DMS 273 treated with DMSO at 0.1 percent for 48 hours (cell line): ENCODE measurements at regions not wholly inside any gene's neighbourhood (a gene's known extent, or its start where the extent isn't known, plus 50 kb on each side); places are given as distances from the start of the nearest gene placed in this dataset.

Experiments used
- DNase-seq: peaks from one replicate; lab custom pipeline; 2025; lab: John Stamatoyannopoulos, UW

DNA sequence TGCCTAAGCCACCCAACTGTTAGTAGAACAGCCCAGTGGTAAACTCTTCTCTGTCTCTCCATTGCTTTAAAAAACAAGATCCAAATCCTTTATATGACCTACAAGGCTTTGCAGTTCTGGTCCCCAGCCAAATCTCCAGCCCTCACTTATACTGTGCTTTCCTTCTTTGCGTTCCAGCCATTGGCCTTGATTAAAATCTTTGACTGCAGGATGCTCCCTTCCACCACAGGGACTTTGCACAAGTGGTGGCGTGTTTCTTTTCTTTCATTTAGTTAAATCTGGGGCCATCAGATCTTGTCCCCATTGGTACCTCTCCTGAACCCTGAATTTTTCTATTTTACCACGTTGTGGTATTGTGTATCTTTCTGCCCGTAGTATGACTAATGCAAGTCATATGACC lies 183.7 kb downstream of the VRK1 start:
- no peak for DNase-seq

DNA sequence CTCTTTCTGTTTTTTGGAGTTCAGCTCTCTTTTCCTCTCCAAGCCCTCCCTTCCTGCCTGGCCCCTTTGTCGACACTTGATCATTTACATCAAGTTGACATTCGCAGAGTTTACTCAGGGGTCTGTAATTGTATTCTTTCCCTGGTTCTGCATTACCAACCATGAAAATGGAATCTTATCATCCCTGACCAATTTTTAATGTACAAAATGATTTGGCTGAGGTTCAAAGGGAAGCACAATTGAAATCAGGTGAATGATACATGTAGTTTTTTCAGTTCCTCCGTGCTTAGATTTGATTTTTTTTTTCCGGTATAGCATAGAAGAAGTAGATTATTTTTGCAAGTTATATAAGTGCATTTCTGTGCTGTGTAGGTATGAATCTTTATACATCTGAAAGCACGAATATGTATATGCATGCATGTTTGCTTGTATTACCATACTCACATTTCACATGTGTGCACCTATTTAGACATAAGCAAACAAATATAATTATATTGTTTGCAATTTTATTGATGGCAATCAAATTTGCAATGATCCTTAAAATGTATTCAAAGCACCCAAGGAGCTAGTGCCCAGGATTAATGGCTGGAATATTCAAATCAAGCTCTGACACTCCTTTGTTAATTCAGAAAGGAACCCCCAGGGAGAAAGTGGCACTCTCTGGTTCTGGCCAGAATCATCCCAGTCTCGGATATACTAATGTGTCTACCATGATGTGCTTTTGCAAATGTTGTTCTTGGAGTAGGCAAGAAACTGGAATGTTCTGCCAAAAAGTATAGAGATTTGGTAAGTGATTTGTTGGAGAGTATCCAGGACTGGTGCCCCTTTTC lies 189.3 kb downstream of the VRK1 start:
- DNase-seq: no peak

DNA sequence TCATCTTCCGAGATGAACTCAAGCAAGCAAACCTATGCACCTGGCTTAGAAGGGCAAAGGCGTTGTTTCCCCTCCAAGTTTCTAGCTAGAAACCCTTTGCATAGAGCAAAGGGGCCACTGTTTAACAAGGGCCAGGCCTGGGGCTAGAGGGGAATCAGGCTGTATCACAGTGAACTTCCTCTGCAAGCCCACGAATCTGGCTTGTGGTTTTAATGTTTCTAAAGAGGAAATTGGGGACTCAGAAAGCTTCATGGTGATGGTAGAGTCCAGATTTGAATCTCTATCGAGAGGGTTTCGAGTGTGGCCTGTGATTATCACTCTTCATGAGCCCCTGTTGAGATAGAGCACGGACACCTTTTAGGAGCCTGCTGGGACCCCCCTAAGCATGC lies 189.9 kb downstream of the VRK1 start:
- no peak for DNase-seq

DNA sequence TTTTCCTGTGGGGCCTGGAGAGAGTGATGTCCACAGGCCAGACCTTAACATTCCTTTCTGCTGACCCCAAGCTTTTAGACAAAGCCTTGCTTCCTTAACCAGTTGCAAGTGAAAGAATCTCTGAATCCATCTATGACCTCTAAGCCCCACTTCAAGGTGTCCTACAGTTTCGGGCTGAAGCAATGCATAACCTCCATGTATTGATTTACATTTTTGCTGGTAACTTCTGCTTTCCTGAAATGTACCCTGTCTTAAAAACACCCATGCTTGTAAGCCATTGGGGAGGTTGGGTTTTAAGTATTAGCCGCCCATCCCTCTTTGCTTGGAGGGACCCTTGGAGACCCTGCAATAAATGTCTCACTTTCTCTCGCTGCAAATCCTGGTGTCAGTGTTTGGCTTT lies 190.6 kb downstream of the VRK1 start:
- DNase-seq: no peak

GRCh38 chr14:96989306-96989705 lies 192.1 kb downstream of the VRK1 start:
- no peak for DNase-seq

GRCh38 chr14:96991226-96991625 lies 194.0 kb downstream of the VRK1 start:
- DNase-seq: no peak

- no peak for DNase-seq
Measured at GRCh38 chr14:96994999-96995398, 197.8 kb downstream of the VRK1 start.

- no peak for DNase-seq
Measured at GRCh38 chr14:96997269-96997668, 200.1 kb downstream of the VRK1 start.

- no peak for DNase-seq
Measured at GRCh38 chr14:96997996-96998395, 200.8 kb downstream of the VRK1 start.

DNA sequence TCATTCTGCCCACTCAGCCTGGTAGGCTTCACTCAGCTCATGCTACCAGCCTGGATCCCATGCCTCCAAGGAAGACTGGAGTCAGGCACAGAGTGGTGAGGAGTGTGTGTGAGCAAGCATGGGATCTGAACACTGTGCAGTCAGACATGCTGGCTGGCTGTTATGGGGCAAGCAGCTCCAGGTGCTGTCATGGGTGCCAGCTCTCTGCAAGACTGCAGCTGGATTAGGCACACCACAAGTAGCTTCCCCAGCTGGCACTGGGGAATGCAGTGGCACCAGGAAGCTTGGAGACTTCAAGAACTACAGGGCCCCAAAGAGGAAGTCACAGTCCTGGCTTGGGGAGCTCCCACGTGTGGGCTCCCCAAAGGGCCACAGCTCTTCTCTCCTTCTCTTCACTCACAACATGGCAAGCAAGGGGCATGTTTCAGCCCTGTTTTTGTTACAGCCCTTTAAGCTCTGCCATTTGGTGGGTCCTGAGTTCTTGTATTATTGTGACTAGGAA lies 202.5 kb downstream of the VRK1 start:
- no peak for DNase-seq

DNA sequence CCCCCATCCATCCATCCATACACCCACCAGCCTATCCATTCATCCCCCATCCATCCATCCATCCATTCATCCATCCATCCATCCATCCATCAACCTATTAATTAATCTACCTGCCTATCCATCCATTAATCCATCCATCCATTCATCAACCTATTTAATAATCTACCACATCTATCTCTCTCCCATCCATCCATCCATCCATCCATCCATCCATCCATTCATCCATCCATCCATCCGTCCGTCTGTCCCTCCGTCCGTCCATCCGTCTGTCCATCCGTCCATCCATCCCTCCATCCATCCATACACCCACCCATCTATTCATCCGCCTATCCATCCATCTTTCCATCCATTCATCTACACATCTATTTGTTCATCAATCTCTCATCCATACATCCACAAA lies 205.3 kb downstream of the VRK1 start:
- no peak for DNase-seq

- no peak for DNase-seq
Measured at GRCh38 chr14:97005934-97006333, 208.8 kb downstream of the VRK1 start.

GRCh38 chr14:97010491-97011160 lies 213.4 kb downstream of the VRK1 start:
- no peak for DNase-seq

GRCh38 chr14:97013878-97014277 lies 216.7 kb downstream of the VRK1 start:
- DNase-seq: no peak

GRCh38 chr14:97021001-97021400 lies 223.8 kb downstream of the VRK1 start:
- no peak for DNase-seq

- DNase-seq: no peak
Measured at GRCh38 chr14:97021571-97022168, 224.5 kb downstream of the VRK1 start.

GRCh38 chr14:97022741-97023140 lies 225.6 kb downstream of the VRK1 start:
- no peak for DNase-seq

DNA sequence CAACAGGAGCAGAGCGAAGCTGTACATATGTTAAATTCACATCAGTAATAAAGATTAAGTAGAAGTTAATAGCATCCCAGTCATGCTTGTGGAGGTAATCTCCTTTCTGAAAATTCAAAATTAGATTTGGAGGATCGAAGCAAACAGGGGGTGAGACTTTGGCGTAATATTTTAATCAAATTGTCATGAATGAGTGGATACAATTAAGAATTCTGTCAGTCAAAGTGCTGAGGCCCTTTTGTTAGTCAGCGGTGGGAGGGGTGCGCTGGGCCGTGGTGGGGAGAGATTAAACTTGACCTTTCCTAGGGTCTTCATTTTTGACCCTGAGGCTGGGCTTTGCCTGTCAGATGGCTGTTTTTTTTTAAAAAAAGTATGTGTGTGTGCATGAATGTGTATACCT lies 226.7 kb downstream of the VRK1 start:
- DNase-seq: no peak

- DNase-seq: no peak
Measured at GRCh38 chr14:97024300-97024699, 227.1 kb downstream of the VRK1 start.

DNA sequence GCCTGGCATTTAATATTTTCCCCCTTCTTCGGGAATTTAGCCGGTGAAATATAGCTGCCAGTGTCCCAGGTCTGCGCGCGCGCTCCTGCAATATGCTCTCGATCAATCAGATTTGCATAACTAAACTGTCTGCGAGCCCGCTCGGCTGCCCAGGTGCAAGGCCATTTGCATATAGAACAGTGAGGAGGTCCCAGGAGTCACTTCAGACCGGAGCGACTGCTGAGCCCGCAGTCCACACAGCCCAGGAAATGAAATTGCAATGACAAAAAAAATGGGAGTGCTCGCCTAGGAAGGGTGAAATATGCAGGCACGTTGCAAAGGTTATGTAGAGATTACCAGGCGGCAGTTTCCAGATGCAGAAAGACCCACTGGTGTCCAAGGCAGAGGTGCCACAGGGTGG lies 228.5 kb downstream of the VRK1 start:
- DNase-seq: no peak

GRCh38 chr14:97027256-97027999 lies 230.2 kb downstream of the VRK1 start:
- DNase-seq: no peak

DNA sequence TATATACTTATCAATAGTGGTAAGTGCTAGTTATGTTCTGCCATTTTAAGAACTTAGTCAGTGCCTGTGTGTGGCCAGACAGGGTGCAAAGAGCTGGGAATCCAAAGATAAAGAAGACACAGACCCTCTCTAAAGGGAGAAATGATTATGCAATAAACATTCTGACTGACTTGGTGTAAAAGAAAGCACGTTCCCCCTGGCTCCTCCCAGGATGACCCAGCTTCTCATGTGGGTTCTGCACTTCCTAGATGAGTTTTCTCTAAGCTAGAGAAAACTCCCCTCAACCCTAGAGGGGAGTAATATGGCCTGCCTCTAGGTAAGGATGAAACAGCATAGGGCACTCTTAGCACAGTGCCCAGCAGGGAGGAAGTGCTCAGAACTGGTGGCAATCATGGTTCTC lies 231.2 kb downstream of the VRK1 start:
- DNase-seq: no peak
